GM18502 (cell line): ENCODE measurements at regions not wholly inside any gene's neighbourhood (a gene's known extent, or its start where the extent isn't known, plus 50 kb on each side); places are given as distances from the start of the nearest gene placed in this dataset.

Source experiments
- ATAC-seq: cut with Tn5 transposase; IDR thresholded peaks from one replicate; pipeline ENCODE4 v1.9.1; 2021; ENCODE audit warnings: mild to moderate bottlenecking; ENCODE audit not compliant: unreplicated experiment, poor library complexity

GRCh38 chr14:49994951-49995561 is 102.2 kb downstream of the ARF6 start:
- ATAC-seq: no peak

- no peak for ATAC-seq
Measured at GRCh38 chr14:49997991-49998390, 105.1 kb downstream of the ARF6 start.

GRCh38 chr14:49999146-49999761 is 106.4 kb downstream of the ARF6 start:
- peak; percentile 61 for ATAC-seq

- no peak for ATAC-seq
Measured at GRCh38 chr14:49999826-50000379, 107.0 kb downstream of the ARF6 start.

- ATAC-seq: no peak
Measured at GRCh38 chr14:50000380-50001150, 107.7 kb downstream of the ARF6 start.

GRCh38 chr14:50001151-50001998 is 108.5 kb downstream of the ARF6 start:
- peak; percentile 15 for ATAC-seq

GRCh38 chr14:50001999-50002925 is 109.4 kb downstream of the ARF6 start:
- ATAC-seq: peak; percentile 38

- ATAC-seq: no peak
Measured at GRCh38 chr14:50002926-50003212, 110.0 kb downstream of the ARF6 start.

GRCh38 chr14:50003213-50004021 is 110.5 kb downstream of the ARF6 start:
- peak; percentile 39 for ATAC-seq

GRCh38 chr14:50006141-50006540 is 110.2 kb downstream of the VCPKMT start:
- ATAC-seq: no peak

- ATAC-seq: no peak
Measured at GRCh38 chr14:50007123-50007903, 109.1 kb downstream of the VCPKMT start.

GRCh38 chr14:50008562-50008961 is 107.8 kb downstream of the VCPKMT start:
- no peak for ATAC-seq

GRCh38 chr14:50008974-50009373 is 107.4 kb downstream of the VCPKMT start:
- ATAC-seq: no peak

GRCh38 chr14:50010752-50011151 is 105.6 kb downstream of the VCPKMT start:
- no peak for ATAC-seq

- ATAC-seq: no peak
Measured at GRCh38 chr14:50011242-50011641, 105.1 kb downstream of the VCPKMT start.

- no peak for ATAC-seq
Measured at GRCh38 chr14:50012644-50013043, 103.7 kb downstream of the VCPKMT start.

GRCh38 chr14:50013198-50013918 is 103.0 kb downstream of the VCPKMT start:
- ATAC-seq: no peak
